Right lobe of liver (tissue), 6 donors: ENCODE measurements at regions not wholly inside any gene's neighbourhood (a gene's known extent, or its start where the extent isn't known, plus 50 kb on each side); places are given as distances from the start of the nearest gene placed in this dataset.
A peak's percentile ranks its signal among the peaks of the same experiment; 100 is the strongest.

Source experiments
- ATAC-seq, 4 donors: fragments of 200-7000 bp; cut with Tn5 transposase; one replicate each; pipeline ENCODE4 v1.9.1; 2020; ENCODE audit warnings: mild to moderate bottlenecking in 4 of 4, moderate library complexity in 4 of 4
- DNase-seq, 3 donors: peaks; one replicate each; pipeline ENCODE4 v3.0.0-alpha.2; 2020
- H3K27ac ChIP-seq, 3 donors: fragments of 200-600 bp; one replicate each; pipeline ENCODE4 v1.8.0; 2022
- H3K27me3 ChIP-seq, 2 donors: fragments of 200-600 bp; one replicate each; pipeline ENCODE4 v1.8.0; 2022
- H3K36me3 ChIP-seq, 4 donors: fragments of 200-600 bp; sonication (generic) in 1 of 4; one replicate each; pipeline versions ENCODE4 v1.5.1 to v1.8.0; 2017 to 2022; ENCODE audit warnings: control low read depth in 1 of 4
- H3K4me1 ChIP-seq, 4 donors: fragments of 200-600 bp; sonication (generic) in 1 of 4; one replicate each; pipeline versions ENCODE4 v1.5.1 to v1.8.0; 2017 to 2022; ENCODE audit warnings: control low read depth in 1 of 4
- H3K4me3 ChIP-seq, 3 donors: fragments of 200-600 bp; one replicate each; pipeline ENCODE4 v1.8.0; 2022
- H3K9me3 ChIP-seq, 4 donors: fragments of 200-600 bp; sonication (generic) in 1 of 4; one replicate each; pipeline versions ENCODE4 v1.5.1 to v1.8.0; 2017 to 2022; ENCODE audit warnings: control low read depth in 1 of 4
- POLR2A ChIP-seq: fragments of 450-650 bp; IDR thresholded peaks from one replicate; pipeline ENCODE4 v1.6.1; 2017; ENCODE audit warnings: antibody characterized with exemption, mild to moderate bottlenecking
- WGBS: methylation state at CpG from one replicate; pipeline ENCODE4 v1.1.6; 2018; ENCODE audit warnings: low coverage, low lambda C conversion rate; ENCODE audit not compliant: insufficient coverage; ENCODE audit errors: missing lambda C conversion rate; 5-methylcytosine and 5-hydroxymethylcytosine counted together
- intact Hi-C, 2 donors: fragments of 100-400 bp; cut with DNase I; formaldehyde crosslinking; loops; one replicate each; pipeline versions ENCODE4 v1.11.2 to v1.14.1; 2022
- TF ChIP-seq, protein P1 (sequence below), 4 donors: fragments of 200-600 bp in 3 of 4; fragments of 450-650 bp in 1 of 4; IDR thresholded peaks; one replicate each; pipeline versions ENCODE4 v1.5.1 to v1.8.0; 2016 to 2022; ENCODE audit warnings: antibody characterized with exemption in 4 of 4, mild to moderate bottlenecking in 2 of 4
- donor health status: DM: no; HTN: yes; CAD: no.
- donor health status: DM: no; HTN: no; CAD: no.
- donor health status: DM: no; HTN: no; CAD: no.
- donor health status: DM: no; HTN: yes; CAD: no.
- donor health status: DM: no; HTN: yes; CAD: no.

DNA sequence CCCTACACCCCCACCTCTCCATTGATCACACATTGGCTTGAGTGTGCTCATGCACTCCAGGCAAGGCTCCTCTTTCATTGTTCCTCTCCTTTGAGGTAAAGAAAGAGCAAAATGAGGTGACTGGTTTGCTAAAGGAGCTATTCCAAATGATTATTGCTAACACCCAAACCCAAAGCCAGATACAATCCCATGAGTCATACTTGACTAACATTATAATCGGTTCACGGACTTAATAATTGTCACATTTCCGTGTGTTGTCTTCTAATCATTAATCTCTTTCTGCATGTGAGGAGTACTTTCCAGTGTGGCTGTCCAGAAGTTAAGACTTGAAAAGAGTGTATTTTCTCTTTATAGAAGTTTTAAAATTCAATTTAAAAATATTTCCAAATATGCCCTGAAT lies 174.3 kb upstream of the SFRP2 start:
- intact Hi-C loops, result no loop called here
- DNase-seq, result no peak
- Histone ChIP-seq H3K4me1 (no peaks in the 10 kb centered on the region), H3K4me3 (no peak overlapping the region), H3K27me3 (no peaks in the 10 kb centered on the region), H3K9me3 (no peaks in the 10 kb centered on the region), H3K27ac (no peak overlapping the region), H3K36me3 (no peaks in the 10 kb centered on the region)
- no peak for TF ChIP-seq POLR2A
- TF ChIP-seq, protein P1, sequence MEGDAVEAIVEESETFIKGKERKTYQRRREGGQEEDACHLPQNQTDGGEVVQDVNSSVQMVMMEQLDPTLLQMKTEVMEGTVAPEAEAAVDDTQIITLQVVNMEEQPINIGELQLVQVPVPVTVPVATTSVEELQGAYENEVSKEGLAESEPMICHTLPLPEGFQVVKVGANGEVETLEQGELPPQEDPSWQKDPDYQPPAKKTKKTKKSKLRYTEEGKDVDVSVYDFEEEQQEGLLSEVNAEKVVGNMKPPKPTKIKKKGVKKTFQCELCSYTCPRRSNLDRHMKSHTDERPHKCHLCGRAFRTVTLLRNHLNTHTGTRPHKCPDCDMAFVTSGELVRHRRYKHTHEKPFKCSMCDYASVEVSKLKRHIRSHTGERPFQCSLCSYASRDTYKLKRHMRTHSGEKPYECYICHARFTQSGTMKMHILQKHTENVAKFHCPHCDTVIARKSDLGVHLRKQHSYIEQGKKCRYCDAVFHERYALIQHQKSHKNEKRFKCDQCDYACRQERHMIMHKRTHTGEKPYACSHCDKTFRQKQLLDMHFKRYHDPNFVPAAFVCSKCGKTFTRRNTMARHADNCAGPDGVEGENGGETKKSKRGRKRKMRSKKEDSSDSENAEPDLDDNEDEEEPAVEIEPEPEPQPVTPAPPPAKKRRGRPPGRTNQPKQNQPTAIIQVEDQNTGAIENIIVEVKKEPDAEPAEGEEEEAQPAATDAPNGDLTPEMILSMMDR (IDR thresholded peaks at IDR 0.05), result no peak
- 57% methylated on average over 3 of the region's 3 CpGs for WGBS
- peak in 2 of 4 donors; percentile 30 to 42 for ATAC-seq

DNA sequence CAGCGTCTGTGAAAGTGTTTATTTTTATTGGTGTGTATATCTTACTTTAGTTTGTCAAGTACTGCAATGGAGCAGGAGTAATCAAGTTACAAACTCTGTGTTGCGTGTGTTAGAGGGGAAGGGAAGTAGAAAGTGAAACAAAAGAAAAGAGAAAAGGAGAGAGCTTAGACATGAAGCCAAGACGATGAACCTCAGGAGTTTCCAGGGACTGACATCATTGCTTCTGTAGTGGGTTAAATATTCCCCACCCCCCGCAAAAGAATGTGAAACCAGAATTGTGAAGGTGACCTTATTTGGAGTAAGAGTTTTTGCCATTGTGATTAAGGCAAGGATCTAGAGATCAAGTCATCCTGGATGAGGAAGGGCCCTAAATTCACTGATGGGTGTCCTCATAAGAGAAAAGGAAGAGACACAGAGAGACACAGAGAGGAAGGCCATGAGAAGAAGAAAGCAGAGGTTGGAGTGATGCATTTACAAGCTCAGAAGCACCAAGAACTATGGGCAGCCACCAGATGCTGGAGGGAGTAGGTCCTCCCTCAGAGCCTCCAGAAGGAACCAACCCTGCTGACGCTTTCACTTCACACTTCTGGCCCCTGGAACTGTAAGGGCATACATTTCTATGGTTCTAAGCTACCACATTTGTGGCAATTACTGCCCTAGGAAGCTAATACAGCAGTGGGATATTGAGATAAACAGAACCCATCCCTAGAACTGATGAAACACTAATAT lies 173.6 kb upstream of the SFRP2 start:
- TF ChIP-seq, protein P1 (IDR thresholded peaks at IDR 0.05), result no peak
- no peak for TF ChIP-seq POLR2A
- intact Hi-C loops, result no loop called here
- WGBS, result 56% methylated on average over 5 of the region's 5 CpGs
- no peak for DNase-seq
- peak in 2 of 4 donors; percentile 19 to 33 for ATAC-seq
- Histone ChIP-seq H3K27me3 (no peaks in the 10 kb centered on the region), H3K4me3 (no peak overlapping the region), H3K4me1 (no peaks in the 10 kb centered on the region), H3K36me3 (no peaks in the 10 kb centered on the region), H3K27ac (no peak overlapping the region), H3K9me3 (no peaks in the 10 kb centered on the region)

DNA sequence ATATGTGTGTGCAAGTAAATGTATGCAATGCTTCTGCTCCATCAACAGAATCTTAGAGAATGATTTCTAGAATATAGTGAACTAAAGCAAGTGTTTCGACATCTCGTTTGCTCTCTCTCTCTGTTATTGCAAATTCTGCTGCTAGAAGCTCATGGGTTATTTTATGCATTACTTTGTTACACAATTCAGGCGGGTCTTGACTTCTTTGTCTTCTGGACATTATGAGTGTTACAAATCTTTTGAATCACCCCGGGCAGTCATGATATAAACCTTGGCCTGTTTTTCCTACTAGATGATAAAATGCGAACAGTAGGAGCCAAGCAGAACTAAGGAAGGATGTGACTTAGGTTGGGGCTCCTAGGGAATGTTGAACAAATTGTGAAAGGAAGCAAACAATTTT lies 166.4 kb upstream of the SFRP2 start:
- Histone ChIP-seq H3K36me3 (no peaks in the 10 kb centered on the region), H3K27me3 (no peaks in the 10 kb centered on the region), H3K4me1 (no peaks in the 10 kb centered on the region), H3K9me3 (no peaks in the 10 kb centered on the region), H3K27ac (no peak overlapping the region), H3K4me3 (no peak overlapping the region)
- intact Hi-C loops, result no loop called here
- 78% methylated on average over 5 of the region's 5 CpGs for WGBS
- ATAC-seq, result no peak
- no peak for DNase-seq
- no peak for TF ChIP-seq POLR2A
- TF ChIP-seq, protein P1 (IDR thresholded peaks at IDR 0.05), result no peak

DNA sequence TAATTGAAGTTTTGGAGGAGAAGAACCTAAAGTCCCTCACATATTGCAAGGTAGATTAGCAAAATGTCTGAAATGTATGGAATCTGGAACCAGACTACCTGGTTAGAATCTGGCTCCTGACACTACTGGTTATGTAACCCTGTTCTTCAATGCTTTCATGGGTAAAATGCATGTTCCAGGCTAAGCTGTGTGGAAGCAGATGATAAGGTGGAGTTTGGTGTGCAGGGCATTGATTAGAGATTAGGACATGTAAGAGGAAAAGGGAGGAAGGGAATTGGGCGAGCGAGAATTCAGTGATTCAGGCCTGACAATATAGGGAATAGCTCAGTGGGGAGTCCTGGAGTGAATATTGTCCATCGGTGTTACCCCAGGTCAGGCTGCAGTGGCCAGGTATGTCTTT lies 165.8 kb upstream of the SFRP2 start:
- ATAC-seq (no peak), DNase-seq (no peak)
- H3K9me3 ChIP-seq, result no peaks in the 10 kb centered on the region
- intact Hi-C loops, result no loop called here
- no peak overlapping the region for H3K27ac ChIP-seq
- TF ChIP-seq POLR2A, result no peak
- no peaks in the 10 kb centered on the region for H3K36me3 ChIP-seq
- no peak overlapping the region for H3K4me3 ChIP-seq
- no peaks in the 10 kb centered on the region for H3K4me1 ChIP-seq
- WGBS, result 88% methylated on average over 3 of the region's 3 CpGs
- H3K27me3 ChIP-seq, result no peaks in the 10 kb centered on the region

DNA sequence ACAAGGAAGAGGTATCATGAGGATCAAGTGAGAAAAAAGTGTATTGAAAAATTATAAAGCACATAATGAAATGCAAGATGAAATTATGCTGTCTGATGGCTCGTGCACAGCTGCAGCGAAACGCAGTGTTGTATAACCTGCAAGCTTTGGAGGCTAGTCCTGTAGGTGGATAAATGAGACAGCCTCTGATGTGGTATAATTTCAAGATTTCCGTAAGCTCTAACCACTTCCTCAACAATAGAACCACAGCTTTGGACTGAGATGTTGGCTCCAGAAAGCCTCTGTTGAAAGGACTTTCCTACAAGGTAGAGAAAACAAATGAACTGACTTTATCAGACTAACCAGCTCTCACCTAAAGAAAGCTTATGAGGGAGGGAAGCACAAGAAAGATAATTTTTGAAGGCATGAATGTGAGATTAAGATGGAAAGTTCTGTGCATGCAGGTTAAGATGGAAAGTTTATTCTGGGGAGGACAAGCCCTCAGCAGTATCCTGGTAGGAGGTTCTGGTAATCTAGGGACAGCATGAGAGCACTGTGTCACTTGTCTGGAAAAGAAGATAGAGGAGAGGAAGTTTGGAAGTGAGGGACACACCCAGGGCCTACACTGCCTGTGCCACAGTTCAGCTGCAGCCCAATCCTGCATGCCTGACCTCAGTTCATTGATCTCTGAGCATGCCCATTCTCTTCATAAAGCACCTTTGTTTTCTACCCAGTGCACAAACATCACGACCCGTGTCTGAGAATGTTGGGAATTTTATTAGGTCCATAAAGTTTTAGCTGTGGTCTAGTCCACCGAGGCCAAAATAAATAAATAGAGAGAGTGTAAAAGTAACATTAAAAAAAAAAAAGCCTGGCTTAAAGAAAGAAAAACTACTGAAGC lies 161.5 kb upstream of the SFRP2 start:
- Histone ChIP-seq H3K4me1 (no peaks in the 10 kb centered on the region), H3K9me3 (no peaks in the 10 kb centered on the region), H3K4me3 (no peak overlapping the region), H3K36me3 (no peaks in the 10 kb centered on the region), H3K27me3 (no peaks in the 10 kb centered on the region), H3K27ac (no peak overlapping the region)
- ATAC-seq (peak in 1 of 4 donors; percentile 56), DNase-seq (no peak)
- TF ChIP-seq, protein P1 (IDR thresholded peaks at IDR 0.05), result no peak
- TF ChIP-seq POLR2A, result no peak
- intact Hi-C loops, result no loop called here
- 52% methylated on average over 7 of the region's 7 CpGs for WGBS
